ENCODE measurements at regions not wholly inside any gene's neighbourhood (a gene's known extent, or its start where the extent isn't known, plus 50 kb on each side); places are given as distances from the start of the nearest gene placed in this dataset.

DNA sequence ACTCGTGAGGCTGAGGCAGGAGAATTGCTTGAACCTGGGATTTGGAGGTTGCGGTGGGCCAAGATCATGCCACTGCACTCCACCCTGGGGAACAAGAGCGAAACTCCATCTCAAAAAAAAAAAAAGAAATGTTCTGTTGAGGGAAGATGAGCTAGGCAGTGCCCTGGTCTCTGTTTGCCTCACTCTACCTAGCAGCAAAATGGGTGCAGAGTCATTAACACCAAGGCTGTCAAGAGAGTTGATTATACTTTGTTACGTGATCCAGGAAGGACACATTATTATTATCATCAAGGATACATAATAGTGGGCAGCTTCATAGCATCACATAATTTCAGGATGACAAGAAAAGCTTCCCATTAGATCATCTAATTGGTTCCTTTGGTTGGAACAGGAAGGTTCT is 84.3 kb upstream of the MAP1LC3B2 start:
- TF ChIP-seq CTCF (optimal IDR thresholded peaks at IDR 0.05 in 1 of 3, IDR thresholded peaks at IDR 0.05 in 1 of 3, conservative IDR thresholded peaks at IDR 0.05 in 1 of 3; ENCODE audit: extremely low read depth in 1 of 3, insufficient read depth in 2 of 3, low read length in 3 of 3), result no peak
- TF ChIP-seq EZH2 (IDR thresholded peaks at IDR 0.05; ENCODE audit: low read length), result no peak
